GM18519 (cell line): ENCODE measurements at regions not wholly inside any gene's neighbourhood (a gene's known extent, or its start where the extent isn't known, plus 50 kb on each side); places are given as distances from the start of the nearest gene placed in this dataset.

Experiments used
- ATAC-seq: cut with Tn5 transposase; IDR thresholded peaks from one replicate; pipeline ENCODE4 v1.9.1; 2021; ENCODE audit warnings: mild to moderate bottlenecking, moderate library complexity; ENCODE audit not compliant: unreplicated experiment, low FRiP score

GRCh38 chr9:28770226-28770625 is 1196.9 kb upstream of the C9orf72 start:
- ATAC-seq = no peak

GRCh38 chr9:28770827-28771226 is 1197.5 kb upstream of the C9orf72 start:
- ATAC-seq = no peak

GRCh38 chr9:28774433-28775235 is 1201.4 kb upstream of the C9orf72 start:
- no peak for ATAC-seq

DNA sequence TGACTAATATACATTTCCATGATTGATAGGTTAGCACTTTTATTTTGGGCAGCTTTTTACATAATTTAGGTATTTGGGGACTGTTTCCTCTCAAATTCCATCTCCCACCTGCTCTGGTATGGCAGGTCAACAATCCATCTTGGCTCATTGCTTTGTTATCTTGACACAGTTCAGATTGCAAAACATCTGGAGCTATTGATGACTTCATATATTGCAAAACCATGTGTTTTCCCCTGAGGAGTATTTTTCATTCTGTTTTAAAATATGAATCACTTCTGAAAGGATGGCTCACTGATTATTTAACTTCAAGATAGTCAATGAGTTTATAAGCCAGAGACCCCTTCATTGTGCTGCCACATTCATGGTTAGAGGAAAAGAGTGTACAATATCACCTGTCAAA is 1206.0 kb upstream of the C9orf72 start:
- no peak for ATAC-seq

- ATAC-seq = no peak
Measured at GRCh38 chr9:28781481-28781880, 1208.2 kb upstream of the C9orf72 start.

- no peak for ATAC-seq
Measured at GRCh38 chr9:28782630-28783029, 1209.3 kb upstream of the C9orf72 start.

- no peak for ATAC-seq
Measured at GRCh38 chr9:28792716-28793115, 1219.4 kb upstream of the C9orf72 start.

GRCh38 chr9:28799876-28800275 is 1226.6 kb upstream of the C9orf72 start:
- no peak for ATAC-seq

- no peak for ATAC-seq
Measured at GRCh38 chr9:28801144-28801799, 1228.0 kb upstream of the C9orf72 start.

DNA sequence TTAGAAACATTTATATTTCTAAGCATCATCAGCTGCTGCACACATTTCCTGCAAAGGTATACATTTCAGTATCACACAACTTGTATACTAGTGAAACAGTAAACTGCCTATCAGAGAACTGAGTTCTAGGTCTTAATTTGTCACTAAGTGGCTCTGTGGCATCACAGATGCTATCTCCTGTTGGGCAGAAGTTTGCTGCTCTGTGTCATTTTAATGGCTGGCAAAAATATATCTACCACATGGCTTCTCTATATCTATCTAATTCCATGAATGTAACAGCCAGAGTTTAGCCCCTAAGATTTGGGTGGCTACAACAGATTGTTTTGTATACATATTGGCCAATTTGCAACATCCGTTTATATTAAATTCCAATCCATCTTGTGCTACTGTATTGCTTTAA is 1231.9 kb upstream of the C9orf72 start:
- ATAC-seq = no peak

DNA sequence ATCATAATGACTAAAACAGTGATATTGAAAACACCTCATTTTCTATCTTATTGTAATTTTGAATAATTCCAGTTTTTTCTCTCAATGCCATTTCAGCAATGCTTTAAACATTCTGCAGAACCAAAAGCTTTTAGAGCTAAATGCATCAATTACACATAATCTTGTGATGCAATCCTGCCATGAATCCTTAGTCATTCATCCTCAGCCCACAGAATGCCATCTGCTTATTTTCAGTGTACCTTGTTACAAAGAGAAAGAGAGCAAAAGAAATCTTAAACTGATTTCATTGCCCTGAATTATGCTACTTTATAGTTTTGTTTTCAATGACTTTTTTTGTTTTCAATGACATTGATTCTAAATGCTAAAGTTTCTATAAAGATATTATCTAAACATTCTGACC is 1234.8 kb upstream of the C9orf72 start:
- ATAC-seq = no peak

GRCh38 chr9:28810388-28811075 is 1237.3 kb upstream of the C9orf72 start:
- no peak for ATAC-seq

DNA sequence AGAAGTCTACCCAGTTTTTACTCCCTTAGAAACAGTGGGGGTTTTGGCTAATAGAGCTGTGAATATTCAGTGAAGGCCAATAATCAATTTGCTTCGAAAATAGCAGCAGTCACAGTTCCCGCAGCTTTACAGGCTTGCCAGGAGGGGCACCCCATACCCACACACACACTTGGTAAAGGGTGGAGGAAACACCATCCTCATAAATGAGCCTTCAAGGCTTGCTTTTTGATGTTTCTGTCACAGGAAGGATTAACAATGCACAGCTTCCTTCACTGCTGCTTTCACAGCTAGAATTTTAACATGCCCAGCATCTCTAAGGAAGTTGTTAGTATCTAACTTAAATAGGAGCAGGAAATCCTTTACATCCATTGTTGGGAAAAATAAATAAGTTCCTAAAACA is 1247.5 kb upstream of the C9orf72 start:
- ATAC-seq = no peak

- ATAC-seq = no peak
Measured at GRCh38 chr9:28821240-28821639, 1248.0 kb upstream of the C9orf72 start.

DNA sequence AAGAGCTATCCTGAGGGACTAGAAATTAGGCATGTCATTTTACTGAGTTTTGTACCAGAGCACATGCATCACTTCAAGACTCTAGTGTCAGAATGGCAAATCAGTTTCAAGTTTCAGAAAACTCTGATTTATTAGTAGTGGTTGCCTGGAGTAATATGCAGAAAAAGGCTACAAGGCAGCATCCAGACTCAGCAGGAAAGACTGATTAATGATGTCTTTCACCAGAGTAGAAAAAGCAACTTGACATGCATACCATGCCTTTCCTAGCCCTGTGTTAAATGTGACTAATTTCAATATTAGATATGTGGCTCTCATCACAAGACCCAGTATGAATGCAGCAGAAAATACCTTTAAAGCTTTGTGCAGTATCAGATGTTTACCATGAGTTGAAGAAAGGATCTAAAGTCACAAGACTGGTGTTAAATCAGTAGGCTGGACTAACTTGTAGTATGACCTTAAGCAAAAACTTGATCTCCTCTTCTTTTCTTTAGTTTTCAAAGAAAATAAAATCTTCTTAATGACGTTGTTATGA is 1251.2 kb upstream of the C9orf72 start:
- ATAC-seq = no peak

- no peak for ATAC-seq
Measured at GRCh38 chr9:28832168-28832770, 1259.0 kb upstream of the C9orf72 start.

DNA sequence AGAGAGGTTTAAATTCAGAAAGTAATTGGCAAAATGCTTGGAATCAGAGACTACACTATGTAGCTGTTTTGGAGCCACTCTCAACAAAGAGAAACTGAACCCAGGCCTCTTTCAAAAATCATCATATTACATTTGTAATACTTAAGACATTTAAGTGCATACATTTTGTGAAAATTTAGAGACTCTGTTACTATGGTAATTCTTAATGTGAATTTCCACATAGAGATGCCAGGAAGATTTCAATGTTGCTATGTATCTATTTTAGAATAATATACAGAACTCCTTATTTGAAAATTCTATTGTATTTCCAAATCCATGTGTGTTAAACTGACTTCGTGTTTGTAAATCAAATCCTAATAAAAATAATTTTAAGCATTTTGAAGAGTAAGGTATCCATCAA is 1260.9 kb upstream of the C9orf72 start:
- no peak for ATAC-seq

GRCh38 chr9:28839778-28840430 is 1266.6 kb upstream of the C9orf72 start:
- ATAC-seq = no peak

GRCh38 chr9:28841775-28842174 is 1268.5 kb upstream of the C9orf72 start:
- ATAC-seq = no peak

DNA sequence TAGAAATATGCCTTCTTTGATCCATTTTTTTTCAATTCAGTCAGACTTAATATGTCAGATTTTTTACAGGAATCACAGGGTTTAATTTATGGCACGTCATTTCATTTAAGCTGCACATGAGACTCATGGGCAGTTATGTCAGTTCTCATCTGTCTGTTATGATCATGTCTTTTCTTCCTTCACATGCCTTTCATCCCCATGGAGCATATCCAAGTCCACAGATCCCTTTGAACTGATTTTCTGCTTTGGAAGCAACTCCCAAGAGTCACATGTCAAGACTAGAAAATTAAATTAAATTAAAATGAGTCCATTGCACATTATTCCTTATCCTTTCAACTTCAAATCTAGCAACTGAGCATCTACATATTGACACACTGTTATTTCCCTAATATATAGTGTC is 1274.0 kb upstream of the C9orf72 start:
- no peak for ATAC-seq
